ENCODE measurements at regions not wholly inside any gene's neighbourhood (a gene's known extent, or its start where the extent isn't known, plus 50 kb on each side); places are given as distances from the start of the nearest gene placed in this dataset.

GRCh38 chr5:82862711-82863110 lies 214.5 kb downstream of the TMEM167A start:
- TF ChIP-seq EED (IDR thresholded peaks at IDR 0.05; ENCODE audit: low read depth): no peak
- TF ChIP-seq SIN3A (IDR thresholded peaks at IDR 0.05; ENCODE audit: low read depth, low read length): no peak
- TF ChIP-seq POLR2A (IDR thresholded peaks at IDR 0.05; ENCODE audit: low read depth, low read length): no peak
- no peak for TF ChIP-seq NFYA (IDR thresholded peaks at IDR 0.05; ENCODE audit: borderline replicate concordance, low read depth, low read length)
- TF ChIP-seq SUPT20H (IDR thresholded peaks at IDR 0.05; ENCODE audit: borderline replicate concordance, control insufficient read depth, low read depth, low read length): no peak
- TF ChIP-seq NBN (IDR thresholded peaks at IDR 0.05): no peak
- no peak for TF ChIP-seq ATF3 (IDR thresholded peaks at IDR 0.05; ENCODE audit: borderline replicate concordance, extremely low read depth, low read depth, low read length)

Measured in GM12878 (cell line).